Liver (tissue), 8 donors: ENCODE measurements at regions not wholly inside any gene's neighbourhood (a gene's known extent, or its start where the extent isn't known, plus 50 kb on each side); places are given as distances from the start of the nearest gene placed in this dataset.

Source experiments
- DNase-seq: peaks from one replicate; pipeline ENCODE4 v3.0.0-alpha.2; 2017; ENCODE audit warnings: low spot score
- H3K27ac ChIP-seq, 2 donors: one replicate each; pipeline ENCODE4 v1.7.0; 2013; ENCODE audit warnings: inconsistent platforms in 2 of 2, low read length in 2 of 2, control low read depth in 1 of 2, low read depth in 1 of 2, mild to moderate bottlenecking in 1 of 2
- H3K27me3 ChIP-seq, 4 donors: one replicate each; pipeline versions ENCODE4 v1.6.1 to v1.7.0; 2013; ENCODE audit warnings: low read length in 3 of 4, inconsistent platforms in 1 of 4, mild to moderate bottlenecking in 1 of 4, moderate library complexity in 1 of 4; ENCODE audit not compliant: control insufficient read depth in 4 of 4, insufficient read depth in 4 of 4
- H3K36me3 ChIP-seq, 4 donors: one replicate each; pipeline versions ENCODE4 v1.6.1 to v1.7.0; 2013; ENCODE audit warnings: low read length in 3 of 4, mild to moderate bottlenecking in 3 of 4, low read depth in 1 of 4, moderate library complexity in 1 of 4; ENCODE audit not compliant: control insufficient read depth in 4 of 4, insufficient read depth in 3 of 4
- H3K4me1 ChIP-seq, 4 donors: one replicate each; pipeline versions ENCODE4 v1.6.1 to v1.7.0; 2013; ENCODE audit warnings: low read length in 3 of 4, mild to moderate bottlenecking in 3 of 4, moderate library complexity in 1 of 4; ENCODE audit not compliant: control insufficient read depth in 4 of 4, insufficient read depth in 4 of 4
- H3K4me3 ChIP-seq, 3 donors: one replicate each; pipeline versions ENCODE4 v1.6.1 to v1.7.0; 2013; ENCODE audit warnings: low read length in 3 of 3, control low read depth in 1 of 3, low read depth in 1 of 3, mild to moderate bottlenecking in 1 of 3
- H3K9ac ChIP-seq, 2 donors: one replicate each; pipeline ENCODE4 v1.7.0; 2013; ENCODE audit warnings: low read length in 2 of 2, mild to moderate bottlenecking in 2 of 2, moderate library complexity in 2 of 2, control low read depth in 1 of 2, low read depth in 1 of 2
- H3K9me3 ChIP-seq, 4 donors: one replicate each; pipeline versions ENCODE4 v1.6.1 to v1.7.0; 2013; ENCODE audit warnings: low read length in 3 of 4; ENCODE audit not compliant: control insufficient read depth in 4 of 4
- ATF3 ChIP-seq: IDR thresholded peaks from 2 replicates; pipeline ENCODE4 v1.6.1; 2016; ENCODE audit warnings: antibody characterized with exemption
- CTCF ChIP-seq: fragments of 150-350 bp; IDR thresholded peaks from 2 replicates; pipeline ENCODE4 v1.5.1; 2017; ENCODE audit warnings: improper control_type of control experiment, low read depth, low read length; ENCODE audit not compliant: missing input control
- EGR1 ChIP-seq, 2 donors: IDR thresholded peaks; 2 replicates each; pipeline ENCODE4 v1.6.1; 2016 to 2018; ENCODE audit warnings: antibody characterized with exemption in 2 of 2, low read depth in 2 of 2
- FOXA1 ChIP-seq: IDR thresholded peaks from 2 replicates; pipeline ENCODE4 v1.6.1; 2016; ENCODE audit warnings: antibody characterized with exemption
- FOXA2 ChIP-seq: IDR thresholded peaks from 2 replicates; pipeline ENCODE4 v1.6.1; 2016; ENCODE audit warnings: antibody characterized with exemption
- GABPA ChIP-seq, 2 donors: IDR thresholded peaks in 1 of 2; conservative IDR thresholded peaks in 1 of 2; 2 replicates each; pipeline ENCODE4 v1.6.1; 2016; ENCODE audit warnings: antibody characterized with exemption in 2 of 2, mild to moderate bottlenecking in 1 of 2, moderate library complexity in 1 of 2
- HNF4A ChIP-seq, 2 donors: conservative IDR thresholded peaks; 2 replicates each; pipeline ENCODE4 v1.6.1; 2016; ENCODE audit warnings: antibody characterized with exemption in 2 of 2, mild to moderate bottlenecking in 2 of 2
- HNF4G ChIP-seq: IDR thresholded peaks from 2 replicates; pipeline ENCODE4 v1.6.1; 2016; ENCODE audit warnings: antibody characterized with exemption
- JUND ChIP-seq, 2 donors: IDR thresholded peaks; 2 replicates each; pipeline ENCODE4 v1.6.1; 2016; ENCODE audit warnings: antibody characterized with exemption in 2 of 2
- MAX ChIP-seq: IDR thresholded peaks from 2 replicates; pipeline ENCODE4 v1.6.1; 2016; ENCODE audit warnings: antibody characterized with exemption
- NR2F2 ChIP-seq: IDR thresholded peaks from 2 replicates; pipeline ENCODE4 v1.6.1; 2016; ENCODE audit warnings: antibody characterized with exemption
- RAD21 ChIP-seq, 2 donors: IDR thresholded peaks; 2 replicates each; pipeline ENCODE4 v1.6.1; 2016; ENCODE audit warnings: antibody characterized with exemption in 2 of 2, mild to moderate bottlenecking in 2 of 2
- REST ChIP-seq: IDR thresholded peaks from 2 replicates; pipeline ENCODE4 v1.6.1; 2016; ENCODE audit warnings: antibody characterized with exemption, mild to moderate bottlenecking
- RXRA ChIP-seq, 2 donors: IDR thresholded peaks; 2 replicates each; pipeline ENCODE4 v1.6.1; 2017 to 2018; ENCODE audit warnings: antibody characterized with exemption in 2 of 2, mild to moderate bottlenecking in 1 of 2
- SP1 ChIP-seq: IDR thresholded peaks from 2 replicates; pipeline ENCODE4 v1.6.1; 2018; ENCODE audit warnings: antibody characterized with exemption, mild to moderate bottlenecking
- TAF1 ChIP-seq: conservative IDR thresholded peaks from 2 replicates; pipeline ENCODE4 v1.6.1; 2016; ENCODE audit warnings: antibody characterized with exemption, mild to moderate bottlenecking
- YY1 ChIP-seq: IDR thresholded peaks from 2 replicates; pipeline ENCODE4 v1.6.1; 2016; ENCODE audit warnings: antibody characterized with exemption, mild to moderate bottlenecking
- ZBTB33 ChIP-seq: IDR thresholded peaks from 2 replicates; pipeline ENCODE4 v1.6.1; 2016; ENCODE audit warnings: antibody characterized with exemption
- WGBS: extraction: QIAGEN DNeasy Blood & Tissue Kit; methylation state at CpG from one replicate; pipeline ENCODE4 v1.1.7; 2013; 5-methylcytosine and 5-hydroxymethylcytosine counted together
- donor health status: healthy.
- donor health status: healthy.
- donor health status: healthy.
- donor health status: healthy.
- donor health status: healthy.

GRCh38 chr10:78540355-78541076, 506.9 kb downstream of the RPS24 start:
- TF ChIP-seq YY1 (no peak), REST (no peak), HNF4G (no peak), ATF3 (no peak), JUND (IDR thresholded peaks at IDR 0.05) (no peak), CTCF (no peak), ZBTB33 (no peak), FOXA2 (no peak), MAX (no peak), EGR1 (IDR thresholded peaks at IDR 0.05; ENCODE audit: low read depth in 2 of 2) (no peak), FOXA1 (no peak), SP1 (no peak), RXRA (IDR thresholded peaks at IDR 0.05) (no peak), NR2F2 (no peak), GABPA (IDR thresholded peaks at IDR 0.05 in 1 of 2, conservative IDR thresholded peaks at IDR 0.05 in 1 of 2) (no peak), HNF4A (conservative IDR thresholded peaks at IDR 0.05) (no peak), TAF1 (no peak), RAD21 (IDR thresholded peaks at IDR 0.05) (no peak)
- Histone ChIP-seq H3K4me3 (no peak overlapping the region), H3K9me3 (no peaks in the 10 kb centered on the region), H3K27me3 (no peaks in the 10 kb centered on the region), H3K36me3 (no peaks in the 10 kb centered on the region), H3K4me1 (peaks cover 5 to 26% (median 19%) of the 10 kb centered on the region in 4 donors), H3K9ac (no peak overlapping the region), H3K27ac (peak overlapping the region in 1 of 2 donors; percentile 43)
- no peak for DNase-seq
- 90% methylated on average over 2 of the region's 2 CpGs for WGBS
